Astrocyte of the hippocampus (primary cell): ENCODE measurements at regions not wholly inside any gene's neighbourhood (a gene's known extent, or its start where the extent isn't known, plus 50 kb on each side); places are given as distances from the start of the nearest gene placed in this dataset.
"Not testable (repeated sequence)": the region's sequence is repeated elsewhere in the genome, so short reads cannot be mapped to it uniquely, and the experiment has no call there.

ENCODE experiments used
- DNase-seq: peaks from one replicate; pipeline ENCODE4 v3.0.0; 2011; ENCODE audit warnings: low read depth, low spot score

GRCh38 chr2:72078773-72079172, 68.9 kb downstream of the CYP26B1 start:
- DNase-seq: no peak

GRCh38 chr2:72077702-72078169, 69.9 kb downstream of the CYP26B1 start:
- no peak for DNase-seq

GRCh38 chr2:72073373-72073772, 74.3 kb downstream of the CYP26B1 start:
- DNase-seq: not testable (repeated sequence)

- DNase-seq: not testable (repeated sequence)
Measured at GRCh38 chr2:72064197-72064596, 83.5 kb downstream of the CYP26B1 start.

GRCh38 chr2:72062336-72062735, 85.3 kb downstream of the CYP26B1 start:
- peak; percentile 60 for DNase-seq

- no peak for DNase-seq
Measured at GRCh38 chr2:72057308-72057707, 90.4 kb downstream of the CYP26B1 start.

GRCh38 chr2:72051971-72052505, 95.6 kb downstream of the CYP26B1 start:
- no peak for DNase-seq

- no peak for DNase-seq
Measured at GRCh38 chr2:72051204-72051603, 96.5 kb downstream of the CYP26B1 start.

GRCh38 chr2:72050734-72051133, 96.9 kb downstream of the CYP26B1 start:
- no peak for DNase-seq

- DNase-seq: no peak
Measured at GRCh38 chr2:72048881-72049477, 98.7 kb downstream of the CYP26B1 start.

- no peak for DNase-seq
Measured at GRCh38 chr2:72043985-72044384, 103.7 kb downstream of the CYP26B1 start.

- no peak for DNase-seq
Measured at GRCh38 chr2:72041638-72042111, 106.0 kb downstream of the CYP26B1 start.

- peak; percentile 64 for DNase-seq
Measured at GRCh38 chr2:72040629-72041571, 106.8 kb downstream of the CYP26B1 start.

GRCh38 chr2:72038524-72038923, 109.1 kb downstream of the CYP26B1 start:
- no peak for DNase-seq

- peak; percentile 16 for DNase-seq
Measured at GRCh38 chr2:72037261-72037666, 110.4 kb downstream of the CYP26B1 start.

- DNase-seq: no peak
Measured at GRCh38 chr2:72036595-72036994, 111.1 kb downstream of the CYP26B1 start.

GRCh38 chr2:72036173-72036545, 111.5 kb downstream of the CYP26B1 start:
- DNase-seq: no peak

- peak; percentile 23 for DNase-seq
Measured at GRCh38 chr2:72035518-72036172, 112.0 kb downstream of the CYP26B1 start.

- DNase-seq: no peak
Measured at GRCh38 chr2:72034353-72035095, 113.1 kb downstream of the CYP26B1 start.

- no peak for DNase-seq
Measured at GRCh38 chr2:72033636-72034035, 114.0 kb downstream of the CYP26B1 start.

GRCh38 chr2:72032481-72033041, 115.1 kb downstream of the CYP26B1 start:
- DNase-seq: no peak
